Hematopoietic multipotent progenitor cell treated with erythropoietin and hydrocortisone succinate and interleukin-3 and kit ligand, for 4 days (in vitro differentiated cells): ENCODE measurements at regions not wholly inside any gene's neighbourhood (a gene's known extent, or its start where the extent isn't known, plus 50 kb on each side); places are given as distances from the start of the nearest gene placed in this dataset.
"Not testable (repeated sequence)": the region's sequence is repeated elsewhere in the genome, so short reads cannot be mapped to it uniquely, and the experiment has no call there.

Source experiments
- DNase-seq: peaks from one replicate; pipeline ENCODE4 v3.0.0-alpha.2; 2015

DNA sequence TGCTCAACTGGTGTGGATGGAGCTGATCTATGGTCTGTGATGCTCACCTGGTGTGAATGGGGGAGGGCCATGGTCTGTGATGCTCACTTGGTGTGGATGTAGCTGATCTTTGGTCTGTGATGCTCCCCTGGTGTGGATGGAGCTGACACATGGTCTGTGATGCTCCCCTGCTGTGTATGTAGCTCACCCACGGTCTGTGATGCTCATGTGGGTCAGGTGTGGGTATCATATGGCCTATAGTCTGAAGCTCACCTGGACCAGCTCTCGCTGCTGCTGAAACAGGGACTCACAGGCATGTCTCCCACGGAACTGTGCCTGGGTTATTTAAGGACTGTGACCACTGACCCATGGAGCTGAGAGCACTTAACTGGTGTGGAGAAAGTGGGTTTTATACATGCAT is 109.7 kb downstream of the CRLF2 start:
- DNase-seq, result no peak

GRCh38 chrX:1102221-1102620 is 110.2 kb downstream of the CRLF2 start:
- DNase-seq, result not testable (repeated sequence)

DNA sequence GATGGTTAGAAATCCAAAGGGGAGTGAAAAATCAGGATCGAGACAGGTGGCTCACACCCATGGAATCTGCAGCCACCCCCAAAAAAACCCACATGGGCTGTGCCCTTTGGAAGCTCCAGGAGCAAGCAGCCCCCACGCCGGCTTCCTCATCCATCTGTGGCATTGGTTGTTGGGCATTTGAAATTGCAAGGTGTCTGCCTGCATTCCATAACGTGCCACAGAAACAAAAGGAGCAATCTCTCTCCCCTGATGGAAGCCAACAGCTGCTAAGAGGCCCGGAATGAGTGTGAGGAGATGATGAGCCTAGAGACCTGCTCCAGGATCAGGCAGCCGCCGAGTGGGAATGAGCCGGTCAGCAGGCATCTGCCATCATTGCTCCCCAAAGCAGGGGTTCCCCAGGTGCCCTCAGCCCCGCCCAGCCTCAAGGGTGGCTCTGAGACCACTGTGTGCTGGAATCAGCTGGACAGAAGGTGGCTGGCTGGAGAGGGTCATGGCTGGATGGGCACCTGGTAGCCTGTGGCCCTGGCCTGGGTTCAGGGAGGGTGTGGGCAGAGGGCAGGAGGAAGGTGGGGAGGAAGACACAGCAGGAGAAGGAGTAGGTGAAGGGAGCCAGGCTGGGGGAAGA is 113.2 kb downstream of the CRLF2 start:
- no peak for DNase-seq

- no peak for DNase-seq
Observed at GRCh38 chrX:1097328-1097727, 115.1 kb downstream of the CRLF2 start.

GRCh38 chrX:1094566-1095333 is 117.7 kb downstream of the CRLF2 start:
- no peak for DNase-seq

GRCh38 chrX:1093586-1094421 is 118.6 kb downstream of the CRLF2 start:
- no peak for DNase-seq

DNA sequence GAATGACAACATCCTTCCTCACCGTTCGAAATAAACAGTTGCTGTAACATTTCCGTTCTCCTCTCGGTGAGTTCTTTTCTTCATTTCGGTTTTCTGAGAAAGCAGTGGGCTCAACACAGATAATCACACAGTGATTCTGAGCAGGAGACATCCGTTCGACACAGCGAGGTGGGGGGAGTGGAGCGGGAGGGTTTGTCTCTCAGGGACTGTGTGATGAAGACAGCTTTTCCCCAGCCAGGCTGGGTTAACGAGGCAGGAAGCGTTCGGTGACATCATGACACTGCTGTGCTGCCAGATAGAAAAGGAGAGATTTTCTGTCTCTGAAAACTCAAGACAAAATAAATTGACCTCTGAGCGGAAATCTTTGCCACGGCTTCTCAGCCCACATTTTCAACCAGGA is 119.3 kb downstream of the CRLF2 start:
- DNase-seq, result no peak

DNA sequence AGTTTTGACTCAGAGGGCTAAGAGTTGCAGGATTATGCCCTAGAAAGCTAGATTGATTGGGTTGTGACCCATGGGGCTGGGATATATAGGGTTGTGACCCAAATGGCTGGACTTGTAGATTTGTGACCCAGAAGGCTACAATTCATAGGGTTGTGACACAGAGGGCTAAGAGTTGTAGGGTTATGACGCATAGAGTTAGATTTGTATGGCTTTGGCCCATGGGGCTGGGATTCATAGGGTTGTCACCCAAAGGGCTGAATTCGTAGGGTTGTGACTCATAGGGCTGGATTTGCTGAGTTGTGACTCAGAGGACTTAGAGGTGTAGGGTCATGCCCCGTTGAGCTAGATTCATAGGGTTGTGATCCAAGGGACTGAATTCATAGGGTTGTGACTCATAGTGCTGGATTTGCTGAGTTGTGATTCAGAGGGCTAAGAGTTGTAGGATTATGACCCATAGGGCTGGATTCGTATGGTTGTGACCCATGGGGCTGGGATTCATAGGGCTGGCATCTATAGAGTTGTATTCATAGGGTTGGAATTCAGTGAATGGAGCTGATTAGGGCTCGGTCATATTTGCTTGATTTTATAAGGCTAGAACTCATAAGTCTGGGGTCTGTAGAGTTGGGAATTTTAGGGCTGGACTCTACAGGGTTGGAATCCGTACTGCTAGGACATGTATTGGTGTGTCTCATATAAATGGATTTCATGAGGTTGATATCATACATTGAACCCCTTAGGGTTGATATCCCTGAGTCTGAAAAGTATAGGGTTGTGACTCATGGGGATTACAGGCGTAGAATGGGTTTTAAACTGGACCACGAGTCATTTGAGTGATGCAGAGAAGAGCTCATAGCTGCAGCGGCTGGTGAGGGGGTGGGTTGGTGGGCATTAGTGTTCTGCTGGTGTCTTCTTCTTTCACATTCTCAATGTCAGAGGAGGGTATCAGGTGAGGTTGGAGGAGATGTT is 125.7 kb downstream of the CRLF2 start:
- no peak for DNase-seq

GRCh38 chrX:1085871-1086270 is 126.6 kb downstream of the CRLF2 start:
- DNase-seq, result not testable (repeated sequence)

GRCh38 chrX:1084689-1085088 is 127.8 kb downstream of the CRLF2 start:
- no peak for DNase-seq

- no peak for DNase-seq
Observed at GRCh38 chrX:1076871-1077651, 135.4 kb downstream of the CRLF2 start.

- no peak for DNase-seq
Observed at GRCh38 chrX:1075741-1076140, 136.7 kb downstream of the CRLF2 start.

GRCh38 chrX:1075156-1075555 is 137.3 kb downstream of the CRLF2 start:
- DNase-seq, result no peak

GRCh38 chrX:1074755-1075154 is 137.7 kb downstream of the CRLF2 start:
- DNase-seq, result no peak

DNA sequence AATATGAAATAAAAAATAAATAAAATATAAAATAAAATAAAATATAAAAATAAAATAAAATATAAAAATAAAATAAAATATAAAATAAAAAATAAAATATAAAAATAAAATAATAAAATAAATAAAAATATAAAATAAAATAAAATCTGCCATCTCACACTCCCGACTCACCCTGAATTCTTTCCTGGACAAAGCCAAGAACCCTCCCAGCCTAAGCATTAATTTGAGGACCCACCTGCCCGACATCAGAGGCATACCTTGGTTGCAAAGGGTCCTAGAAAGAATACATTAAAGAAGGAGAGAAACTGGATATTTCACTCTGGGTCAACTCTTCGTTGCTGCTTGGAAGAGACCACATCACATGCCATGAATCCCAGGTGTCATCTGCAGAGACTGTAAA is 138.3 kb downstream of the CRLF2 start:
- no peak for DNase-seq

GRCh38 chrX:1072637-1073377 is 139.6 kb downstream of the CRLF2 start:
- DNase-seq, result no peak

DNA sequence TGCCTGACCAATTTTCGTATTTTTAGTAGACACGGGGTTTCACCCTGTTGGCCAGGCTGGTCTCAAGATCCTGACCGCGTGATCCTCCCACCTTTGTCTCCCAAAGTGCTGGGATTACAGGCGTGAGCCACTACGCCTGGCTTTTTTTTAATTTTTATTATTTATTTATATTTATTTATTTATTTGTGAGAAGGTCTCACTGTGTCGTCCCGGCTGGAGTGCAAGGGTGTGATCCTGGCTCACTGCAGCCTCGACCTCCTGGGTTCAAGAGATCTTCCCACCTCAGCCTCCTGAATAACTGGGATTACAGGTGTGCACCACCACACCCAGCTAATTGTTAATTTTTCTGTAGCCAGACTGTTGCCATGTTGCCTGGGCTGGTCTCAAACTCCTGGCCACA is 141.1 kb downstream of the CRLF2 start:
- no peak for DNase-seq

- DNase-seq, result no peak
Observed at GRCh38 chrX:1062351-1062750, 150.1 kb downstream of the CRLF2 start.

GRCh38 chrX:1060562-1060960 is 151.9 kb downstream of the CRLF2 start:
- DNase-seq, result no peak

DNA sequence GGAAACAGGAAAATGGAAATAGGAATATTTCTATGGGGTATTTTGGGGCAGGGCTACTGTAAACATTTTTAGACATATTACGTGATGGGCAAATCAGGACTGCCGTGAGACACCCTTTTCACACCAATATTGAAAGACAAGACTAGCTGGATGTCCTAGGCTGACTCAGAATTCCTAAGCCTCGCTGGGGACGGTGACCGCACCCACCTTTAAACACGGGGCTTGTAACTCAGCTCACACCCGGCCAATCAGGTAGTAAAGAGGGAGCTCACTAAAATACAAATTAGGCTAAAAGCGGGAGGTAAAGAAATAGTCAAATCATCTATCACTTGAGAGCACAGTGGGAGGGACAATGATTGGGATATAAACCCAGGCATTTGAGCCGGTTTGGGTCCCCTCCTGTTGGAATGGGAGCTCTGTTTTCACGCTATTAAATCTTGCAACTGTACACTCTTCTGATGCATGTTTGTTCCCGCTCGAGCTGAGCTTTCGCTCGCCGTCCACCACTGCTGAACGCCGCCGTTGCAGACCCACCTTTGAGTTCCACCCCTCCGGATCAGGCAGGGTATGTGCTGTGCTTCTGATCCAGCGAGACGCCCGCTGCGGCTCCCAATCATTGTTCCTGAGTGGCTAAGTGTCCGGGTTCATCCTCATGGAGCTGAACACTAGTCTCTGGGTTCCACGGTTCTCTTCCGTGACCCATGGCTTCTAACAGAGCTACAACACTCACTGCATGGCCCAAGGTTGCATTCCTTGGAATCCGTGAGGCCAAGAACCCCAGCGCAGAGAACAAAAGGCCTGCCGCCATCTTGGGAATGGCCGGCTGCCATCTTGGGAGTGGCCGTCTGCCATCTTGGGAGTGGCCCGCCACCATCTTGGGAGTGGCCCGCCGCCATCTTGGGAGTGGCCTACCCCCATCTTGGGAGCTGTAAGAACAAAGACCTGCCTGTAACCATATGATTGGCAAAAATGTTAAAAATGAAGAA is 152.6 kb downstream of the CRLF2 start:
- DNase-seq, result no peak
